PFSK-1 (cell line): ENCODE measurements at regions not wholly inside any gene's neighbourhood (a gene's known extent, or its start where the extent isn't known, plus 50 kb on each side); places are given as distances from the start of the nearest gene placed in this dataset.

Experiments
- FOXP2 ChIP-seq: optimal IDR thresholded peaks from 2 replicates; pipeline ENCODE3; 2011; ENCODE audit warnings: borderline replicate concordance, control low read depth, inconsistent platforms; ENCODE audit not compliant: insufficient read depth; ENCODE audit errors: extremely low read length, extremely low read depth
- POLR2AphosphoS5 ChIP-seq: IDR thresholded peaks from 2 replicates; pipeline ENCODE4 v1.6.1; 2012; ENCODE audit warnings: low read depth, mild to moderate bottlenecking, control low read depth, low read length, moderate library complexity
- REST ChIP-seq, 2 experiments: IDR thresholded peaks; 2 replicates each; pipeline versions ENCODE4 v1.6.1 to v1.8.0; 2011 to 2012; ENCODE audit warnings: low read depth in 2 of 2, low read length in 2 of 2, control low read depth in 1 of 2, inconsistent platforms in 1 of 2, mild to moderate bottlenecking in 1 of 2, moderate library complexity in 1 of 2; ENCODE audit not compliant: insufficient read depth in 1 of 2
- SIN3A ChIP-seq: IDR thresholded peaks from 2 replicates; pipeline ENCODE4 v1.6.1; 2012; ENCODE audit warnings: mild to moderate bottlenecking, low read length, moderate library complexity, borderline replicate concordance; ENCODE audit not compliant: insufficient read depth
- TAF1 ChIP-seq: IDR thresholded peaks from 2 replicates; pipeline ENCODE4 v1.6.1; 2012; ENCODE audit warnings: low read length, control low read depth, borderline replicate concordance; ENCODE audit not compliant: insufficient read depth

DNA sequence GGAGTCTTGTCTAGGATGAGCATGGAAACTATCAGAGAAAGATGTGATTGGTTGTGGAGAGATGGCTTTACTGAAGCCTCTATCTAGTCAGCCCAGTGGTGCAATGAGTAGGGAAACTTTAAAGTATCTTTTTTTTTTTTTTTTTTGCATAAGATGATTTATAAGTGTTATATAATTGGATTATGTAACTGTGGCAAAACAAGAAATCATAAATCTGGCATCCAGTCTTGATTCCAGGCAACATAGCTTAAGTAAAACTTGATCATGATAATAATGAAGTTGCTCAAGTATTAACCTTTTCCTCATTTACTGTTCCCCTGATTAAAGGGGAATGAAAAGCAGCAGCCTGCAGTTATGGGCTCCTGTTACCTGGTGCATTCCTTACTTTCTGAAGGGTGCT lies 538.0 kb upstream of the ATP2B1 start:
- TF ChIP-seq TAF1 = no peak
- no peak for TF ChIP-seq SIN3A
- TF ChIP-seq REST (IDR thresholded peaks at IDR 0.05; ENCODE audit: insufficient read depth in 1 of 2, low read depth in 2 of 2, low read length in 2 of 2) = no peak
- no peak for TF ChIP-seq POLR2AphosphoS5
- no peak for TF ChIP-seq FOXP2

- TF ChIP-seq TAF1 = no peak
- no peak for TF ChIP-seq SIN3A
- no peak for TF ChIP-seq REST (IDR thresholded peaks at IDR 0.05; ENCODE audit: insufficient read depth in 1 of 2, low read depth in 2 of 2, low read length in 2 of 2)
- TF ChIP-seq FOXP2 = no peak
- TF ChIP-seq POLR2AphosphoS5 = no peak
These were observed 536.8 kb upstream of the ATP2B1 start for GRCh38 chr12:90245391-90245790.

GRCh38 chr12:90244232-90244631 lies 535.6 kb upstream of the ATP2B1 start:
- TF ChIP-seq POLR2AphosphoS5 = no peak
- TF ChIP-seq REST (IDR thresholded peaks at IDR 0.05; ENCODE audit: insufficient read depth in 1 of 2, low read depth in 2 of 2, low read length in 2 of 2) = no peak
- no peak for TF ChIP-seq FOXP2
- TF ChIP-seq TAF1 = no peak
- no peak for TF ChIP-seq SIN3A

DNA sequence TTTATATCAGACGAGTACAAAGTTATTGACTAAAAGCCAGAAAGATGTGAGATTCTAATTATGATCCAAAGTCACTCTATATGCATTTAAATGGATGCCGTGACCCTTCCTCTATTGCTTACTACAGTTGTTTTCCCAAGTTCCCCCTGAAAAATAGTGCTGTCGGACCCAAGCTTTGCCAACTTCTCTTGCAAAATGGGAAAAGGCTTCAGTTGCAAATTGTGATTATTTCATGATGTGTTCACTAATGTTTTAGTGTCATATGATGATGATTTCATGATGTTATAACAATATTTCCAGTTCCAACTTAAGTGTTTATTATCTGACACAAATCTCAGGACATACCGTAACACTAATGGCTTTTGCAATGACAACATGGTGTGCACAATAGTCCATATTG lies 534.6 kb upstream of the ATP2B1 start:
- TF ChIP-seq FOXP2 (no peak), POLR2AphosphoS5 (no peak), TAF1 (no peak), SIN3A (no peak), REST (IDR thresholded peaks at IDR 0.05; ENCODE audit: insufficient read depth in 1 of 2, low read depth in 2 of 2, low read length in 2 of 2) (no peak)

- TF ChIP-seq FOXP2 = no peak
- no peak for TF ChIP-seq SIN3A
- TF ChIP-seq TAF1 = no peak
- TF ChIP-seq REST (IDR thresholded peaks at IDR 0.05; ENCODE audit: insufficient read depth in 1 of 2, low read depth in 2 of 2, low read length in 2 of 2) = no peak
- no peak for TF ChIP-seq POLR2AphosphoS5
These were observed 531.2 kb upstream of the ATP2B1 start for GRCh38 chr12:90239732-90240260.
